ENCODE measurements at regions not wholly inside any gene's neighbourhood (a gene's known extent, or its start where the extent isn't known, plus 50 kb on each side); places are given as distances from the start of the nearest gene placed in this dataset.

- intact Hi-C loops (cut with DNase I), result no loop called here
- DNase-seq, result no peak
- ATAC-seq (ENCODE audit: poor library complexity), result no peak
Observed at GRCh38 chr21:16979574-16979973, 533.3 kb upstream of the CXADR start.

GRCh38 chr21:16983420-16983819 is 529.4 kb upstream of the CXADR start:
- ATAC-seq (ENCODE audit: poor library complexity), result no peak
- DNase-seq, result no peak
- intact Hi-C loops (cut with DNase I), result no loop called here

GRCh38 chr21:16992448-16992847 is 520.4 kb upstream of the CXADR start:
- DNase-seq, result no peak
- no peak for ATAC-seq (ENCODE audit: poor library complexity)
- intact Hi-C loops (cut with DNase I), result no loop called here

GRCh38 chr21:16993416-16994038 is 519.3 kb upstream of the CXADR start:
- intact Hi-C loops (cut with DNase I), result no loop called here
- no peak for ATAC-seq (ENCODE audit: poor library complexity)
- no peak for DNase-seq

- intact Hi-C loops (cut with DNase I), result no loop called here
- DNase-seq (no peak), ATAC-seq (ENCODE audit: poor library complexity) (no peak)
Observed at GRCh38 chr21:17002594-17003257, 510.1 kb upstream of the CXADR start.

- intact Hi-C loops (cut with DNase I), result no loop called here
- DNase-seq (no peak), ATAC-seq (ENCODE audit: poor library complexity) (no peak)
Observed at GRCh38 chr21:17003258-17003615, 509.6 kb upstream of the CXADR start.

GRCh38 chr21:17003763-17004373 is 509.0 kb upstream of the CXADR start:
- ATAC-seq (ENCODE audit: poor library complexity) (no peak), DNase-seq (no peak)
- intact Hi-C loops (cut with DNase I), result no loop called here

- intact Hi-C loops (cut with DNase I), result no loop called here
- ATAC-seq (ENCODE audit: poor library complexity), result no peak
- DNase-seq, result no peak
Observed at GRCh38 chr21:17032141-17032655, 480.6 kb upstream of the CXADR start.

GRCh38 chr21:17044696-17045095 is 468.1 kb upstream of the CXADR start:
- ATAC-seq (ENCODE audit: poor library complexity), result no peak
- intact Hi-C loops (cut with DNase I), result no loop called here
- no peak for DNase-seq

GRCh38 chr21:17045214-17045853 is 467.5 kb upstream of the CXADR start:
- DNase-seq, result no peak
- ATAC-seq (ENCODE audit: poor library complexity), result peak; percentile 61
- intact Hi-C loops (cut with DNase I), result no loop called here

- no peak for ATAC-seq (ENCODE audit: poor library complexity)
Observed at GRCh38 chr21:17048974-17049373, 463.9 kb upstream of the CXADR start.

GRCh38 chr21:17050156-17050555 is 462.7 kb upstream of the CXADR start:
- intact Hi-C loops (cut with DNase I), result no loop called here
- ATAC-seq (ENCODE audit: poor library complexity) (no peak), DNase-seq (no peak)

More at GRCh38 chr21:17048974-17049373, 463.9 kb upstream of the CXADR start:
- intact Hi-C loops (cut with DNase I), result no loop called here
- no peak for DNase-seq

GRCh38 chr21:17050646-17051045 is 462.2 kb upstream of the CXADR start:
- no peak for DNase-seq
- intact Hi-C loops (cut with DNase I), result no loop called here
- no peak for ATAC-seq (ENCODE audit: poor library complexity)

- DNase-seq, result no peak
- no peak for ATAC-seq (ENCODE audit: poor library complexity)
- intact Hi-C loops (cut with DNase I), result no loop called here
Observed at GRCh38 chr21:17051054-17051453, 461.8 kb upstream of the CXADR start.

GRCh38 chr21:17053321-17053720 is 459.5 kb upstream of the CXADR start:
- no peak for ATAC-seq (ENCODE audit: poor library complexity)
- intact Hi-C loops (cut with DNase I), result no loop called here
- DNase-seq, result no peak

GRCh38 chr21:17059936-17060335 is 452.9 kb upstream of the CXADR start:
- intact Hi-C loops (cut with DNase I), result no loop called here
- ATAC-seq (ENCODE audit: poor library complexity), result no peak
- no peak for DNase-seq

- intact Hi-C loops (cut with DNase I), result no loop called here
- ATAC-seq (ENCODE audit: poor library complexity) (no peak), DNase-seq (no peak)
Observed at GRCh38 chr21:17066006-17066405, 446.8 kb upstream of the CXADR start.

- ATAC-seq (ENCODE audit: poor library complexity) (no peak), DNase-seq (no peak)
- intact Hi-C loops (cut with DNase I), result no loop called here
Observed at GRCh38 chr21:17071093-17071492, 441.8 kb upstream of the CXADR start.

GRCh38 chr21:17081193-17081592 is 431.6 kb upstream of the CXADR start:
- no peak for DNase-seq
- intact Hi-C loops (cut with DNase I), result no loop called here
- no peak for ATAC-seq (ENCODE audit: poor library complexity)
